Activated CD4-positive, alpha-beta T cell treated with anti-CD3 and anti-CD28 coated beads, Interleukin-2, Interleukin-4, amounts not matched to agents 100 ng/mL and 50 ng/mL, durations not matched to agents 16 hours and 8 hours (primary cell): ENCODE measurements at regions not wholly inside any gene's neighbourhood (a gene's known extent, or its start where the extent isn't known, plus 50 kb on each side); places are given as distances from the start of the nearest gene placed in this dataset.
"Not testable (repeated sequence)": the region's sequence is repeated elsewhere in the genome, so short reads cannot be mapped to it uniquely, and the experiment has no call there.

Source experiments
- DNase-seq: peaks from one replicate; pipeline ENCODE4 v3.0.0-alpha.2; 2020; ENCODE audit warnings: low spot score

DNA sequence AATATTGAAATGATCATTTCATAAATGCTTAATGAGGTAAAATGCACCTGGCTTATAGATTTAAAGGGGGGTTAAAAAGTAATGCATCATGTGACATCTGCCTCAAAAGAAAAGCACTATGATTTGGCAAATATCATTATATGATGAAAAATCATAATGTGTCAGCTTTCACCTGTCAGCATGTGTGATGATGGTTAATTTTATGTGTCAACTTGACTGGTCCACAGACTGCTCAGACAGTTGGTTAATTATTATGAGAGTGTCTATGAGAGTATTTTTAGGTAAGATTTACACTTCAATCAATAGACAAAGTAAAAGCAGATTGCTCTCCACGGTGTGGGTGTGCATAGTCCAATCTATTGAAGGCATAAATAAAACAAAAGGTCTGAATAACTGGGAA, 1986.7 kb downstream of the PCDH7 start:
- DNase-seq = no peak

DNA sequence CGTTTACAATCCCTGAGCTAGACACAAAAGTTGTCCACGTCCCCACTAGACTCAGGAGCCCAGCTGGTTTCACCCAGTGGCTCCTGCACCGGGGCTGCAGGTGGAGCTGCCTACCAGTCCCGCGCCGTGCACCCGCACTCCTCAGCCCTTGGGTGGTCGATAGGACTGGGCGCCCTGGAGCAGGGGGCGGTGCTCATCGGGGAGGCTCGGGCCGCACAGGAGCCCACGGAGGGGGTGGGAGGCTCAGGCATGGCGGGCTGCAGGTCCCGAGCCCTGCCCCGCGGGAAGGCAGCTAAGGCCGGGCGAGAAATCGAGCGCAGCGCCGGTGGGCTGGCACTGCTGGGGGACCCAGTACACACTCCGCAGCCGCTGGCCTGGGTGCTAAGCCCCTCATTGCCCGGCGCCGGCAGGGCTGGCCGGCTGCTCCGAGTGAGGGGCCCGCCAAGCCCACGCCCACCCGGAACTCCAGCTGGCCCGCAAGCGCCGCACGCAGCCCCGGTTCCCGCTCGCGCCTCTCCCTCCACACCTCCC, 1996.0 kb downstream of the PCDH7 start:
- DNase-seq = not testable (repeated sequence)

DNA sequence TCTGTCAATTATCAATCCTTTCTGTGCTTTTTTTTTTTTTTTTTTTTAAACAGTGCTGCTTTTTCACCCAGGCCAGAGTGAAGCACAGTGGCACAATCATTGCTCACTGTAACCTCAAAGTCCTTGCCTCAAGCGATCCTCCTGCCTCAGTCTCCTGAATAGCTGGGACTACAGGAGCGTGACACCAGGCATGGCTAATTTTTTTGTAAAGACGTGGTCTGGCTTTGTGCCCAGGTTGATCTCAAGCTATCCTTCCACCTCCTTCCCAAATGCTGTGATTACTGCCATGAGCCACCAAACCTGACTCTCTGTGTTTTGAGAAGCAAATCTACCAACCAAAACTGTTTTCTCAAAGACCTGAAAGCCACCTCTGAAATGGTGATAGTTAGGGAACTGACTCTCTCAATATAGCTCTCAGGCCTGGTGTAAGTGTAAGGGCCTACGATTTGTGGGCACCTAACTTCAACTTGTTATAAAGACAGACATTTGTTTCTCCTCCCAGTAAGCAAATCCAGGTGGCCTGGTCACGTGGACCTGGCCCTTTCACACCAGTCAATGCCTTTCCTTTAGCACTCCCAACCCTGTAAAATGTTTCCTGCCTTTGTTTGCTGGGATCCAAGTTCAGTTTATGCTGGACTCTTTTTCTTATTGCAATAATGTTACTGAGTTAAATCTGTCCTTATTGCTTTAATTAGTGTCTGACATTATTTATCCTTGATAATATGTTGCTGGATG, 2015.9 kb downstream of the PCDH7 start:
- no peak for DNase-seq

DNA sequence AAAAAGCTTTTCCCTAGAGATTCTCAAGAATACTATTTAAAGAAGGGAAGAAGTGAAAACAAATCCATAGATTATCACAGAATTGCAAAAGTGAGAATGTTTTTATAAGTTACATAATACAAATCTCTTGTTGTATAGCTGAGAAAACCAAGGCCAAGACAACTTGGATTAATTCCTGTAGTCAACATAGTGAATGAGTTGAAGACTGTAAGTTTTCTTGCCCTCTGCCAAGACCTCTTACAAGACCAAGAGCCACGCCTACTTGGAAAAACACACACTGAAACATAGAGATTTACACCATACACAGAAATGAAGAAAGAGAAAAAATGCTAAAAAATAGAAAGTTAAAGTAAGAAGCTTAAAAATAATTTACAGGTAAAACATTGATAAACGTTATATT, 2024.0 kb downstream of the PCDH7 start:
- DNase-seq = no peak

DNA sequence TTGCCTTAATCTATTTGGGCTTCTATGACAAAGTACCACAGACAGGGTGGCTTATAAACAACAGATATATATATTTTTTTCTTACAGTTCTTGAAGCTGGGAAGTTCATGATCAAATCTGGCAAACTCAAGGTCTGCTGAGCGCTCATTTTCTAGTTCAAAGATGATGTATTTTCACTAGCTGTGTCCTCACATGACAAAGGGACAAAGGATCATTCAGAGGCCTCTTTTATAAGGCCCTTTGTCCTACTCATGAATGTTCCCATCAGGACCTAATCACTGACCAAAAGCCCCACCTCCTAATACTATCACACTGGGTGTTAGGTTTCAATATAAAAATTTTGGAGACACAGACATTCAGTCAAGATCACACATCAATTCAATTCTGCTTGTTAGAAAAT, 2025.2 kb downstream of the PCDH7 start:
- DNase-seq = no peak

DNA sequence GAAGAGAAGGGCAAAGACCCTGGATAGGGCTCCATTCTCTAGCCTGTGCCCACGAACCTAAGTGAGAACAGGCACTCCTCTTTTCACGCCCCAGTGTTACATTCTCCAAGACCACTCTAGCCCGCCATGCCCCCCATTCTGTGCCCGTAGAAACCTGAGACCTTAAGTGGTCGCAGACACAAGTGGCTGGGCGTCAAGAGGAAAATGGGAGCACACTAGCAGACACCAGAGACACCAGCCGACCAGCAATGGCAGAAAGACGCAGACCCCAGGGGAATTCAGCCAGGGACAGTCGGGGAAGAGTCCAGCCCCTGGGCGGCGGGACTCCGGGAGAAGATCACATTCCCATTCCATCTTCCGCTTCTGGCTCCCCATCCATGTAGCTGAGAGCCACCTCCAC, 2027.9 kb downstream of the PCDH7 start:
- DNase-seq = no peak

DNA sequence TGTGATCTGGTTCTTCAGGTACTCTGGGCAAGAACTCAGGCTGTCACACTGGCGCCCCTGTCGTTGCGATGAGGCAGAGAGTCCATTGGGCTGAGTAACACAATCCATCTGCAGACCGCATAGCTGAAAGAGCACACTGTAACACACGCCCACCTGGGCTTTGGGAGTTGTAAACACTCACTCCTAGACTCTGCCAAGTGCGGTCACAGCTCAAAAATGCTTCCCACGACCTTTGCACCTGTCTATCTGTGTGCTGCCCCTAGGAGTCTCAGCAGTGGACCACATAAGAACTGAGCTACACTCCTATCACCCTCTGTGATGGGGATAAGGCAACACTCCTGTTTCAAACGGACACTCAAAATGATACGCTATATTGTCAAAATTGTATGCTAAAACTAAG, 2028.3 kb downstream of the PCDH7 start:
- DNase-seq = no peak

DNA sequence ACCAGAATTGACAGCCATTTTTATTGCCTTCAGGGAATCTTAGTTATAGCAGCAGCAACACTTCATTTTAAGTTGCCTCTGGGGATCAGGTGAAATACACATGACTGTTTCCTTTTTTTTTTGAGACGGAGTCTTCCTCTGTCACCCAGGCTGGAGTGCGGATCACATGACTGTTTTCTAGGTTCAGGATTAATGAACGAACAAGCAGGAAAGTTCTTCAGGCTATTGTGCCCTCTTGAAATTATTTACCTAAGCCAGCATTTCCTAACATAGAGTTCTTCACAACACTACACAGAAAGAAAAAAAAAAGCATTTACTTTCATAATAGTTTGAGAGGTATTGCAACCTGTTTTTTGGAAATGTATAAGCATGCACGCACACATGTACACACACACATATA, 2032.8 kb downstream of the PCDH7 start:
- no peak for DNase-seq

DNA sequence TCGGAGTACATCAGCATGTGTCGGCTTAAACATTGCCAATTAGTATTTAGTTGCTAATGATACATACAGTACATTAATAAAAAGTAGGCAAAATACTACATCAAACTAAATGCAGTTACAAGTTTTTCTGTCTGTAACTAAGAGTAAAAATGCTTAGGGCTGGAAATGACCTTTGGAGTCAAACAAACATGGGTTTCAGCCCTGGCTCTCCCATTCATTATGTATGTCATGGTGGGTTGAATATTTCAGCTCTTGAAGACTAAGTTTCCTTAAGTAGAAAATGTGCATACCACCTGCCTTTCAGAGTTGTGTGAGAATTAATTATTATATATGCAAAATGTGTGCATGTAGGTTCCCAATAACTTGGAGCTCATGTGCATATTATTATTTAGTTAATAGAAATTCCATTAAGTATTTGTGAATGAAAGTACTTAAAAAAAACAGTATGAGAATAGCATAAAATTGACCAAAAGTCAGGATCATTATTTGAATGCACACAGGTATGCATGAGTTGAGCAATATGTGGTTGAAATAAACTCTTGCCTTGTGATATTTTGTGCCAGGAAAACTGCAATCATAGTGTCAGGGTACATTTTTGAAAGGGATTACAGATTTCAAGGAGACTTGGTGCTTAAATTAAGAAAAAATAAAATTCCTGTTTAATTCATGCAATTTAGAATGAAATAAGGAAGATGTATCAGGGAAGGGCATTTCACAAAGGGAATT, 2048.7 kb downstream of the PCDH7 start:
- DNase-seq = no peak

DNA sequence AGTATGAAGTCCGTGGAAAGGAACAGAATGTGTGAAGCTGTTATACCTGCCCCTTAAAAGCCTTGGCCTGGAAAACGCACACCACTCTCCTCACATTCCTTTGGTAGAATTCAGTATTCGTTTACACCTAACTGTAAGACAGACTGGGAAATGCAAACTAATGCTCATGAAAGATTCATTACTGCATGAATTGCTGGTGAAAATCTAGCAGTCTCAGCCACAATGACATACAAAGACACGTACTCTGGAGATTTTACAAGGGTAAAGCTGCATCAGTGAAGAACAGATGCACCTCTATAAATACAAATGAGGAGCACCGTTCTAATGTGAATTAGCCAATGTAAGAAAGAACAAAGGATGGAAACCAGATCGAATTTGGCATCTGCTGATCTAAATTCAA, 2051.3 kb downstream of the PCDH7 start:
- no peak for DNase-seq

DNA sequence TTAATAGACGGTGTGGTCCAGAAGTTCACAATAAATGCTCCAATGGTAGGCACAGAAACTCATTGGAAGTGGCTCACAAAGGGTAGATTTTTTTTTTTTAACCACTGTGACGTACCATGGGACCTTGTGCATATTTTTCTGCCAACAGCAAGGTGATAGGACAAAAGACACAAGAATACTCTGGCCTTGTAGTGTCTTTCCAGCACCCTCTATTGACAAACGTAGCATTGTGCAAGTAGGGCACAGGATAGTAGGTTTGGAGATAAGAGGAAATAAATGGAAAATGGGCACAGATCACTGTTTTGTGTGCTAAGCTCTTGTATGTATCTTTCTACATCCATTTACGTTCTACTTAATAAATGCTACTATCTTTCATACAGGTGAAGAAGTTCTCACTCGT, 2054.9 kb downstream of the PCDH7 start:
- DNase-seq = no peak

DNA sequence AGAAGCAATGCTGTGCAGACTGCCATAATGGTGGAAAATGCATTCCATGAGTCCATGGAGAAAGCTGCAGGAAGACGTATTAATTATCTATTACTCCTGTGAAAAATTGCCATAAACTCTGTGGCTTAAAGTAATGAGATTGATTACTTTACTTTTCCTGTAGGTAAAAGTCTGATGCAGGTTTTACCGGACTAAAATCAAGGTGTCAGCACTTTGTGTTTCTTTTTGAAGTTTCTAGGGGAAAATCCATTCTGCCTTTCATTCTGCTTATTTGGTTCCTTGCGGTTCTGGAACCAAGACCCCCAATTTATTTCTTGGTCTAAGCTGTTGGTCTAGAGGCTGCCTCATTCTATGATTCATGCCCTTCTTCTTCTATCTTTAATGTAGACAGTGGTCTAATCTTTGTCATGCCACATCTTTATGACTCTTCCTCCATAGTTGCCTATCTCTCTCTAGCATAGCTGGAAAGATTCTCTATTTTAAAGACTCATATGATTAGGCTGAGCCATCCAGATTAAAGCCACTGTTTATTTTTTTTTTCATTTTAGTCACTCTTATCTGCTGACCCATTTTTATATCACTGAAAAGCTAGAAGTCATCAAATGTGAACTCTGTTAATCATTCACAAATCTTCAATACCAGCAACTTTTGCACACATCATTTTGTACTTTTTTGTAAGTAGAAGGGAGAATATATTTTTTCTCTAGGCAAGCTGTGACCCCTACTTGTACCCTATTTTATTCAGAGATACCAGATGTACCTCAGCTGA, 2056.4 kb downstream of the PCDH7 start:
- no peak for DNase-seq

DNA sequence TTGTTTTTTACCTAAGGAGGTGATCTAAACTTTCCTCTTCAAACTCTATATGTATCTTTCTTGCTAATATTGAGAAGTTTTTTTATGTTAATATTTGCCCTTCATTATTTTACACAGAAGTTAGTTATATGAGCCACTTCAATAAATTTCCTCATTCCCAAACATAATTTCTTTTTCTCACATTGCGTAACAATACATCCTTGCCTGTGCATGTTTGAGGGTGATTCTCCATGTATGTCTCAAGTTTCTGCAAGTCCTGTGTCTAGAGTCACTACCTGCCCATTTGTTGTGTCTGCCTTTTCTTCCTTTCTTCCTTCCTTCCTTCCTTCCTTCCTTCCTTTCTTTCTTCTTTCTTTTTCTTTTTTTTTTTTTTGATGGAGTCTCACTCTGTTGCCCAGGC, 2057.9 kb downstream of the PCDH7 start:
- no peak for DNase-seq

DNA sequence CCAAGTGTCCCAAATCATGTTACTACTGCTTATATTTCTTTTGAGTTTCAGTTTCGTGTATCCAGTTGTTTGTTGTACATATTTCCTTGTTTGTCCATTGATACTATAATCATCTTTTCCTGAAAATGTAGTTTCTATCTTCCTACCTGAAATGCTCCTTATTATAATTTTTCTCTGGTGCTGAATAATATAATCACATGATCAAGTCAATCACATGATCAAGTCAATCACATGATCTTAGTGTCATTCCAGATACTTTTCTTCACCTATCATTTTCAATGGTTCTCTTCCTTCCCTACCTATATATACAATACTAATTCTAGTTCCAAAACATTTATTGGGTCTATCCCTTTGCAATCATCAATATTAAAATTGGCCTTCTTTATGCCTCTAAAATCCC, 2058.8 kb downstream of the PCDH7 start:
- DNase-seq = no peak

DNA sequence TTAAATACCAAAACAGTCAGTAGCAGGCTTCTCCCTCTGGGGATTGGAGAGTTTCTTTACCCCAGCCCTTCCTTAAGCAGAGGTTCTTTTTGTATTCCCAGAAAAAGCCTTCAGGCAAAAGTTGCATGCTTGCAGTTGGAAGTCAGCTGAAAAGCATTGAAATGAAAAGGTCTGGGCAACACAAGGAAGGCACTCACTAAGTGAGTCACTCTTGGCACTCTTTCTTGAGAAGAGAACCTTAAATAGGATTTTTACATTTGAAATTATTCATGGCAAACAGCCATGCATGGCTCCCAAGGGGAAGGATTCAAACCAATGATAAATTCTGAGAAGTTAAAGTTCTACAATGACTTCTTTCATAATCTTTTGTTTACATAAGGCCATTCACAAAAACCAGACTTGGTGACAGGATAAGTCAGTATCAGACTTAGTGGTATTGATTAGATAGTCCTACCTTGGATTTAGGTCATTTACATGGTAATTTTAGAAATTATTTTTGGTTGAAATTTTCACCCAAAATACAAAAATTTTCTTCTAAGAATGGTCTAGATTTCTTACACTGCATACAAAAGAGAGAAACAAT, 2068.9 kb downstream of the PCDH7 start:
- no peak for DNase-seq

DNA sequence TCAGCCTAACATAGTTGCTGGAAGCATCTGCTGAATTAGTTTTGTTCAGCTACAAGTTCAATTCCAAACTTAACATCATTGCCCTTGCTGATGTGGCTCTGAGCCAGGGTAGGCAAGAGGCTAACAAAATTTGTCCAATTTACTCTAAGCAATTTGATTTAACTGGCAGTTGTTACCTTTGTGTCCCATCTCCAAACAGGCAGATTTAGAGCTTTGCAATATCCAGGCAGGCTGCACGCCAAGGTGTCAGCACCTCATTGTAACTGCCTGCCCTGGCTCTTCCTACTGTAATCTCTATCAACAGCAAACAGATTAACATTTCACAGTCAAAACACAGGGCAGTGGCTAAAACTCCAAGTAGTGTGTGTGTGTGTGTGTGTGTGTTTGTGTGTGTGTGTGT, 2070.6 kb downstream of the PCDH7 start:
- DNase-seq = no peak

DNA sequence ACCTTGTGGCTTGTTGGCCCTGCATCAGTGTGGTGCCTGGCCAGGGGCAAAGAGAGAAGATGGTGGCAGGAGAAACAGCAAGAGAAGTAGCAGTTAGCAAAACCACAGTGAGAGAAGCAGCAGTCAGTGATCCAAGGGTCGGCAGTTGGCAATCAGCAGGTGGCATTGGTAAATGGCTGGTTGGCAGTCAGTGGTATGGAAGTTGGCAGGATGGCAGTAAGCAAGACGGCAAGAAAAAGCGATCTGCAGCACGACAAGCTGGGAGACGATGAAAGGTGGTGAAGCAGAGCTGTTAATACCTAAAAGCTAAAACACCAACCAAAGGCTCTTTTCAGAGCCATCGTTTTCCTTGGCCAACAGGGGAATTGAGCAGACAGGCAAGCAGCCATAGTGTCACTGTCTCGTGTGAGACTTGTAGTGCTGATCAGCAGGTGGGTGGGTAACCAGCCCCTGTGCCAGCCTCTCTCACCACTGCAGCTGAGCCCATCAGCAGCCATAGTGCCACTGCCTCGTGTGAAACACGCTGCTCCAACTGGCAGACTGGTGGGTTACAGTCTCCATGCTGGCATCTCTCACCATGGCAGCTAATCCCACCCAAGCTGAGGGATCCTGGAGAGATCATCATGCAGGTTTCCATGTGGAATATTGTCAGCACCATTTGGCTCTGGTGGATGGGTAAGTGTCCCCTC, 2078.4 kb downstream of the PCDH7 start:
- no peak for DNase-seq

DNA sequence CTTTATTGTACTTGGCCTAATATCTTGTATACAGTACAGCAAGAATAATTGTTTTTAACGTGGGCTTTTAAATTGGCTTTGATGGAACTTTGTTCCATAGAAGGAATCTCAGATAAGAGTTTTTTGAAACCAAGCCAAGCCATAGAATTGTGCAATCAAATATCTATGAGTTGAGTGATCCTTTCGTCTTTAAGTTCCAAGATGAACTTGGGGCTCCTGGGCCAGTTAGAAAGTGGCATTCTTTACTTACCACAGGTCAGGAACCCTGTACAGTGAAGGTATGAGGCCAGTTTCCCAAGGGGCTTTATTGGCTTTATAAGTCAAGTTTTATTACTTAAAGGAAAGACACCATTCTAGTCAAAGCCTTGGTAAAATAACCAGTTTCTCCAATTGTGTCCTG, 2104.2 kb downstream of the PCDH7 start:
- DNase-seq = no peak

DNA sequence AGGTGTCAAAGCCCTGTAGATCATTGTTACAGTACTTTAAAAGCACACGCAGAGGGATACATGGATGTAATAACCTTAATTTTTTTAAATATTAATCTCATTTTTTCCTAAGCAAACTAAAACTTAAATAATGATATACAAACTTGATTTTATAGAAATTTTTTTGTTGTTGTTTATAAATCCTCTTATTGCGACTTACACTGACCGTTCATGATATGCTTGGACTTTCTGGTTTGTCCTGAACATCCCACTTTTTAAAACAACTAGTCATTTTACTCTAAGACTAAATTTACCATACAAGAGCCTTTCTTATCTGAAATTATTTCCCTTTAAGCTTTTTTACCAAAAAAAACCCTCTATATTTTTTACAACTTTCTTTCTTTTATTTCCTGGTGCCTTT, 2106.0 kb downstream of the PCDH7 start:
- DNase-seq = no peak

DNA sequence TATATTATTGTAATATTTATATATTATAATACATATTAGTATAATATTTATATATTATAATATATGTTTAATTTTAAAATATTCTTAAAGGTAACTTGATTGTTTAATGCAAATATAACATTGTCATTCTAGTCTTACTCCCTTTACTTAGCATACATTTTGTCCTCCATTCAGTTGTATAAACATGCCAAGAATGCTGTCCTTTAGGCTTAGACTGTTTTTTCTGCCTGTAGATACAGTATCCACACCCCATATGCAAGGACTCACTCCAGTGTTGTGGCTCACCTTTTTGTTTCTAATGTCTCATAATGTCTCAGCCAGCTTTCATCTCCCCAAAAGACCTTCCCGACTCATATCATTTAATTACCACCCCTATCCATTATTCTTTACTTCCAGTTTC, 2110.0 kb downstream of the PCDH7 start:
- no peak for DNase-seq

DNA sequence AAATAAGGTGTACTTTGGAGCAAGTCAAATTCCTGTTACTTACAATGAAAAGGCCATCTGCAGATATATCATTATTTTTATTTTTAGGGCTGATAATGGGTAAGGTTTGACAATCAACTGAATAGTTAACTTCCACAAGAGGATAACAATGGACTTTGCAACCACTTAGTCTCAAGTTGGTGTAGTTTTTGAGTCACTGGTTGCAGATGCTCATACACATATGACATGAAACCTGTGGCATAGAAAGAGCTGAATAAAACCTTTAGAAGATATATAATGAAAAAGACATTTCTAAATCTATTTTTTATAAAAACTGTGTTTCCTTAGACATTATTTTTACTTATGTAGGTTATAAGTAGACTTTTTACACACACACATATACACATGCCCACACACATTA, 2110.9 kb downstream of the PCDH7 start:
- DNase-seq = no peak
